SK-N-SH (cell line): ENCODE measurements at regions not wholly inside any gene's neighbourhood (a gene's known extent, or its start where the extent isn't known, plus 50 kb on each side); places are given as distances from the start of the nearest gene placed in this dataset.

ENCODE experiments used
- ELF1 ChIP-seq: IDR thresholded peaks from 2 replicates; pipeline ENCODE4 v1.4.0; 2012
- GABPA ChIP-seq: IDR thresholded peaks from 2 replicates; pipeline ENCODE4 v1.4.0; 2012; ENCODE audit warnings: low read depth, mild to moderate bottlenecking
- JUND ChIP-seq: IDR thresholded peaks from 2 replicates; pipeline ENCODE4 v1.4.0; 2012
- POLR2AphosphoS5 ChIP-seq: IDR thresholded peaks from 2 replicates; pipeline ENCODE4 v1.6.1; 2012; ENCODE audit warnings: low read depth, low read length
- USF2 ChIP-seq: fragments of 150-350 bp; IDR thresholded peaks from 2 replicates; pipeline ENCODE4 v1.6.1; 2017; ENCODE audit warnings: antibody characterized with exemption, low read length, low read depth, borderline replicate concordance
- TF ChIP-seq, protein P1 (sequence below): fragments of 200-600 bp; sonication (generic); IDR thresholded peaks from 2 replicates; pipeline ENCODE4 v1.6.1; 2017; ENCODE audit warnings: antibody characterized with exemption, mild to moderate bottlenecking, moderate library complexity
- TF ChIP-seq, protein P2 (sequence below): fragments of 150-350 bp; IDR thresholded peaks from 2 replicates; pipeline ENCODE4 v1.6.1; 2016; ENCODE audit warnings: mild to moderate bottlenecking, low read depth, low read length

GRCh38 chr16:75803753-75804152 is 77.5 kb upstream of the CPHXL start:
- TF ChIP-seq, protein P1, sequence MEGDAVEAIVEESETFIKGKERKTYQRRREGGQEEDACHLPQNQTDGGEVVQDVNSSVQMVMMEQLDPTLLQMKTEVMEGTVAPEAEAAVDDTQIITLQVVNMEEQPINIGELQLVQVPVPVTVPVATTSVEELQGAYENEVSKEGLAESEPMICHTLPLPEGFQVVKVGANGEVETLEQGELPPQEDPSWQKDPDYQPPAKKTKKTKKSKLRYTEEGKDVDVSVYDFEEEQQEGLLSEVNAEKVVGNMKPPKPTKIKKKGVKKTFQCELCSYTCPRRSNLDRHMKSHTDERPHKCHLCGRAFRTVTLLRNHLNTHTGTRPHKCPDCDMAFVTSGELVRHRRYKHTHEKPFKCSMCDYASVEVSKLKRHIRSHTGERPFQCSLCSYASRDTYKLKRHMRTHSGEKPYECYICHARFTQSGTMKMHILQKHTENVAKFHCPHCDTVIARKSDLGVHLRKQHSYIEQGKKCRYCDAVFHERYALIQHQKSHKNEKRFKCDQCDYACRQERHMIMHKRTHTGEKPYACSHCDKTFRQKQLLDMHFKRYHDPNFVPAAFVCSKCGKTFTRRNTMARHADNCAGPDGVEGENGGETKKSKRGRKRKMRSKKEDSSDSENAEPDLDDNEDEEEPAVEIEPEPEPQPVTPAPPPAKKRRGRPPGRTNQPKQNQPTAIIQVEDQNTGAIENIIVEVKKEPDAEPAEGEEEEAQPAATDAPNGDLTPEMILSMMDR = no peak
- TF ChIP-seq JUND = no peak
- no peak for TF ChIP-seq ELF1
- TF ChIP-seq, protein P2, sequence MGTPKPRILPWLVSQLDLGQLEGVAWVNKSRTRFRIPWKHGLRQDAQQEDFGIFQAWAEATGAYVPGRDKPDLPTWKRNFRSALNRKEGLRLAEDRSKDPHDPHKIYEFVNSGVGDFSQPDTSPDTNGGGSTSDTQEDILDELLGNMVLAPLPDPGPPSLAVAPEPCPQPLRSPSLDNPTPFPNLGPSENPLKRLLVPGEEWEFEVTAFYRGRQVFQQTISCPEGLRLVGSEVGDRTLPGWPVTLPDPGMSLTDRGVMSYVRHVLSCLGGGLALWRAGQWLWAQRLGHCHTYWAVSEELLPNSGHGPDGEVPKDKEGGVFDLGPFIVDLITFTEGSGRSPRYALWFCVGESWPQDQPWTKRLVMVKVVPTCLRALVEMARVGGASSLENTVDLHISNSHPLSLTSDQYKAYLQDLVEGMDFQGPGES = no peak
- TF ChIP-seq USF2 = no peak
- TF ChIP-seq POLR2AphosphoS5 = no peak
- no peak for TF ChIP-seq GABPA
